A673 (cell line): ENCODE measurements at regions not wholly inside any gene's neighbourhood (a gene's known extent, or its start where the extent isn't known, plus 50 kb on each side); places are given as distances from the start of the nearest gene placed in this dataset.

ENCODE experiments used
- BruUV-seq: library from RNA; stranded (reverse); fragments of 400-500 nt; replicated peaks from 2 replicates; lab custom pipeline; 2021; lab: Mats Ljungman, UMichigan
- CTCF ChIA-PET: fragments of 300-600 bp; sonication (Branson Sonifier 250); formaldehyde crosslinking; loops from one replicate; lab custom pipeline; 2022; ENCODE audit warnings: antibody characterized with exemption; lab: Charles Lee
- POLR2A ChIA-PET: fragments of 300-600 bp; sonication (Branson Sonifier 250); formaldehyde crosslinking; loops from one replicate; lab custom pipeline; 2022; ENCODE audit warnings: antibody characterized with exemption; ENCODE audit not compliant: low non-redundant PET; lab: Charles Lee
- DNase-seq: peaks from one replicate; pipeline ENCODE4 v3.0.0-alpha.2; 2015; ENCODE audit warnings: low spot score
- H3K27ac ChIP-seq: fragments of 200-600 bp; sonication (generic); 2 replicates; pipeline ENCODE4 v1.5.1; 2016; ENCODE audit warnings: mixed run types, low read depth, mild to moderate bottlenecking, mixed read lengths, antibody characterized with exemption, low read length; ENCODE audit not compliant: poor library complexity, severe bottlenecking
- H3K27me3 ChIP-seq: fragments of 200-600 bp; sonication (generic); replicated peaks from 2 replicates; pipeline ENCODE4 v1.6.1; 2017; ENCODE audit warnings: mixed run types, low read depth, mild to moderate bottlenecking, mixed read lengths, antibody characterized with exemption, low read length; ENCODE audit not compliant: insufficient read depth, poor library complexity
- H3K36me3 ChIP-seq: fragments of 200-600 bp; sonication (generic); 2 replicates; pipeline ENCODE4 v1.6.1; 2016; ENCODE audit warnings: mixed run types, mild to moderate bottlenecking, mixed read lengths, antibody characterized with exemption, low read length; ENCODE audit not compliant: insufficient read depth, poor library complexity, severe bottlenecking
- H3K4me1 ChIP-seq: fragments of 200-600 bp; sonication (generic); 2 replicates; pipeline ENCODE4 v1.6.1; 2017; ENCODE audit warnings: mixed run types, mild to moderate bottlenecking, mixed read lengths, antibody characterized with exemption, low read length; ENCODE audit not compliant: insufficient read depth, poor library complexity, severe bottlenecking
- H3K4me3 ChIP-seq: fragments of 200-600 bp; sonication (generic); 2 replicates; pipeline ENCODE4 v1.5.1; 2016; ENCODE audit warnings: low read depth, mixed run types, mild to moderate bottlenecking, mixed read lengths, low read length; ENCODE audit not compliant: poor library complexity, severe bottlenecking
- H3K9me3 ChIP-seq: fragments of 200-600 bp; sonication (generic); 2 replicates; pipeline ENCODE4 v1.6.1; 2016; ENCODE audit warnings: mixed run types, low read depth, mild to moderate bottlenecking, mixed read lengths, antibody characterized with exemption, low read length; ENCODE audit not compliant: poor library complexity, severe bottlenecking
- CTCF ChIP-seq: fragments of 300-800, 200-600 bp; sonication (generic); conservative IDR thresholded peaks from 2 replicates; pipeline ENCODE4 v1.5.1; 2017; ENCODE audit warnings: low read depth, mild to moderate bottlenecking, antibody characterized with exemption, low read length, moderate library complexity, mixed read lengths
- EZH2 ChIP-seq: fragments of 200-600 bp; sonication (generic); IDR thresholded peaks from 2 replicates; pipeline ENCODE4 v1.6.1; 2017; ENCODE audit warnings: borderline replicate concordance, low read depth, mild to moderate bottlenecking, mixed read lengths, antibody characterized with exemption, low read length; ENCODE audit not compliant: poor library complexity, severe bottlenecking
- intact Hi-C: fragments of 100-400 bp; cut with micrococcal nuclease; formaldehyde crosslinking; loops from one replicate; pipeline ENCODE4 v1.10.0; 2022; ENCODE audit not compliant: unreplicated experiment

DNA sequence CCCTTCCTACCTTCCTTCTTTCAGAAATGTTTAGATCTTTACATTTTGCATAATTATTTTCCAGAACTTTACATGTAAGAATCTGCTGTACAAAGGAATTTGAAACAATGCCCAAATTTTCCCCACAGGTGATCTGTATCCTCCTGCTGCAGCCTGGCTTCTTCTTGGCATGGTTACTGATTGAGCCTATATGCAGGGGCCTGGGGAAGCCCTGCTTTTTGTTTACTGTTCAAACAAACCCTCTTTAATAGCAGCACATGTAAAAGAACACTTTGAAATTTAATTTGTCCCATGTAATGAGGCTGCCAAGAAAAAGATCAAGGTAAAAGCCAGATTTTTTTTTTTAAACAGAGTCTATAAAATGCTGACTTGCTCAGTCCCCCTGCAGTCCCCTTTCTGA lies 432.2 kb downstream of the TUSC7 start:
- H3K4me1 ChIP-seq = no peaks in the 10 kb centered on the region
- no TSS peak for BruUV-seq
- CTCF ChIA-PET = no interaction called here
- no peak for DNase-seq
- H3K36me3 ChIP-seq = no peaks in the 10 kb centered on the region
- H3K27me3 ChIP-seq = no peaks in the 10 kb centered on the region
- TF ChIP-seq EZH2 (no peak), CTCF (no peak)
- no peaks in the 10 kb centered on the region for H3K9me3 ChIP-seq
- intact Hi-C loops = no loop called here
- H3K27ac ChIP-seq = no peak overlapping the region
- POLR2A ChIA-PET = no interaction called here
- no peak overlapping the region for H3K4me3 ChIP-seq

GRCh38 chr3:117144853-117145252 lies 435.3 kb downstream of the TUSC7 start:
- no peaks in the 10 kb centered on the region for H3K9me3 ChIP-seq
- no peaks in the 10 kb centered on the region for H3K4me1 ChIP-seq
- no peak for TF ChIP-seq EZH2
- no peak for TF ChIP-seq CTCF
- intact Hi-C loops = no loop called here
- H3K4me3 ChIP-seq = no peak overlapping the region
- H3K36me3 ChIP-seq = no peaks in the 10 kb centered on the region
- no TSS peak for BruUV-seq
- ChIA-PET CTCF (no interaction called here), POLR2A (no interaction called here)
- DNase-seq = no peak
- no peak overlapping the region for H3K27ac ChIP-seq
- no peaks in the 10 kb centered on the region for H3K27me3 ChIP-seq

GRCh38 chr3:117145677-117146076 lies 436.1 kb downstream of the TUSC7 start:
- Histone ChIP-seq H3K4me3 (no peak overlapping the region), H3K36me3 (no peaks in the 10 kb centered on the region), H3K4me1 (no peaks in the 10 kb centered on the region), H3K9me3 (no peaks in the 10 kb centered on the region), H3K27ac (no peak overlapping the region), H3K27me3 (no peaks in the 10 kb centered on the region)
- no peak for TF ChIP-seq EZH2
- no peak for TF ChIP-seq CTCF
- POLR2A ChIA-PET = no interaction called here
- BruUV-seq = no TSS peak
- CTCF ChIA-PET = no interaction called here
- no peak for DNase-seq
- intact Hi-C loops = no loop called here
